Endothelial cell of umbilical vein (primary cell): ENCODE measurements at regions not wholly inside any gene's neighbourhood (a gene's known extent, or its start where the extent isn't known, plus 50 kb on each side); places are given as distances from the start of the nearest gene placed in this dataset.

Experiments used
- BruUV-seq: library from RNA; stranded (reverse); fragments of 400-500 nt; replicated peaks from 2 replicates; lab custom pipeline; 2021; lab: Mats Ljungman, UMichigan
- CTCF ChIA-PET: fragments of 300-600, 350-600 bp; sonication (Branson Sonifier 250); formaldehyde crosslinking; loops from one replicate; lab custom pipeline; 2021; ENCODE audit warnings: antibody characterized with exemption, inconsistent platforms; lab: Charles Lee
- POLR2A ChIA-PET: fragments of 300-600, 350-600 bp; sonication (Branson Sonifier 250); formaldehyde crosslinking; loops from one replicate; lab custom pipeline; 2021; ENCODE audit warnings: antibody characterized with exemption, inconsistent platforms; lab: Charles Lee
- DNase-seq: peaks from one replicate; pipeline ENCODE4 v3.0.0-alpha.2; 2011; ENCODE audit warnings: low read depth, low spot score
- FAIRE-seq: peaks from 2 replicates; lab custom pipeline; 2011; peaks lifted over from hg19 to GRCh38; lab: Jason Lieb, UNC
- H2AFZ ChIP-seq: 2 replicates; pipeline ENCODE4 v1.6.0; 2012; ENCODE audit warnings: low read depth, low read length, control low read depth, inconsistent platforms
- H3K27ac ChIP-seq: 2 replicates; pipeline ENCODE4 v1.5.1; 2011; ENCODE audit warnings: low read depth, mild to moderate bottlenecking, control low read depth, low read length, moderate library complexity; ENCODE audit not compliant: insufficient read depth
- H3K27me3 ChIP-seq, 2 experiments: 2 replicates each; pipeline versions ENCODE4 v1.6.0 to v1.6.1; 2011; ENCODE audit warnings: low read length in 2 of 2, mixed read lengths in 1 of 2; ENCODE audit not compliant: control insufficient read depth in 2 of 2, insufficient read depth in 2 of 2
- H3K36me3 ChIP-seq, 2 experiments: 2 replicates in 1 of 2; 3 replicates in 1 of 2; pipeline ENCODE4 v1.5.1; 2011; ENCODE audit warnings: low read length in 2 of 2, mild to moderate bottlenecking in 1 of 2, moderate library complexity in 1 of 2; ENCODE audit not compliant: control insufficient read depth in 2 of 2, insufficient read depth in 2 of 2; ENCODE audit errors: extremely low read depth in 1 of 2
- H3K4me1 ChIP-seq: 3 replicates; pipeline ENCODE4 v1.5.1; 2011; ENCODE audit warnings: mild to moderate bottlenecking, low read length; ENCODE audit not compliant: control insufficient read depth, insufficient read depth; ENCODE audit errors: extremely low read depth
- H3K4me2 ChIP-seq: 2 replicates; pipeline ENCODE4 v1.6.1; 2011; ENCODE audit warnings: low read length, control low read depth, mixed read lengths; ENCODE audit not compliant: insufficient read depth
- H3K4me3 ChIP-seq, 3 experiments: fragments of 200-600 bp in 1 of 3; sonication (generic), shearing (Covaris generic) in 1 of 3; replicated peaks in 1 of 3; 2 replicates each; pipeline ENCODE4 v1.5.1; 2011 to 2016; ENCODE audit warnings: control low read depth in 3 of 3, low read length in 3 of 3, mild to moderate bottlenecking in 2 of 3, inconsistent platforms in 1 of 3, low read depth in 1 of 3, moderate library complexity in 1 of 3; ENCODE audit not compliant: insufficient read depth in 1 of 3
- H3K79me2 ChIP-seq: 2 replicates; pipeline ENCODE4 v1.6.0; 2012; ENCODE audit warnings: low read length, inconsistent platforms; ENCODE audit not compliant: control insufficient read depth, insufficient read depth
- H3K9ac ChIP-seq: replicated peaks from 2 replicates; pipeline ENCODE3; 2011; ENCODE audit warnings: low read length, control low read depth; ENCODE audit not compliant: insufficient read depth; ENCODE audit errors: extremely low read depth
- H3K9me1 ChIP-seq: replicated peaks from 3 replicates; pipeline ENCODE4 v1.6.0; 2011; ENCODE audit warnings: mild to moderate bottlenecking, low read length; ENCODE audit not compliant: control insufficient read depth, insufficient read depth; ENCODE audit errors: extremely low read depth
- H3K9me3 ChIP-seq: replicated peaks from 2 replicates; pipeline ENCODE4 v1.5.1; 2012; ENCODE audit warnings: low read length, inconsistent platforms; ENCODE audit not compliant: control insufficient read depth, insufficient read depth
- H4K20me1 ChIP-seq: replicated peaks from 2 replicates; pipeline ENCODE3; 2011; ENCODE audit warnings: mild to moderate bottlenecking, low read length; ENCODE audit not compliant: control insufficient read depth, insufficient read depth; ENCODE audit errors: extremely low read depth
- EZH2 ChIP-seq: IDR thresholded peaks from 2 replicates; pipeline ENCODE4 v1.6.1; 2012; ENCODE audit warnings: borderline replicate concordance, low read depth, mild to moderate bottlenecking, moderate library complexity, low read length, inconsistent platforms; ENCODE audit not compliant: severe bottlenecking
- FOS ChIP-seq: IDR thresholded peaks from 2 replicates; pipeline ENCODE4 v1.6.1; 2011; ENCODE audit warnings: mild to moderate bottlenecking, low read length, moderate library complexity, borderline replicate concordance; ENCODE audit not compliant: insufficient read depth
- GATA2 ChIP-seq: IDR thresholded peaks from 2 replicates; pipeline ENCODE4 v1.7.0; 2011; ENCODE audit warnings: low read depth, mild to moderate bottlenecking, moderate library complexity, mixed read lengths, low read length; ENCODE audit not compliant: insufficient read length, insufficient read depth
- JUN ChIP-seq: IDR thresholded peaks from 2 replicates; pipeline ENCODE4 v1.6.1; 2011; ENCODE audit warnings: borderline replicate concordance, low read depth; ENCODE audit not compliant: insufficient read length, insufficient read depth
- MAX ChIP-seq: IDR thresholded peaks from 2 replicates; pipeline ENCODE4 v1.6.1; 2011; ENCODE audit not compliant: insufficient read depth, insufficient read length
- MYC ChIP-seq: IDR thresholded peaks from one replicate; pipeline ENCODE4 v1.6.1; 2011; ENCODE audit warnings: mild to moderate bottlenecking, low read depth, low read length
- POLR2A ChIP-seq: IDR thresholded peaks from 2 replicates; pipeline ENCODE4 v1.6.1; 2012; ENCODE audit warnings: low read depth, mild to moderate bottlenecking, control low read depth, low read length
- POLR2AphosphoS5 ChIP-seq: IDR thresholded peaks from 2 replicates; pipeline ENCODE4 v1.6.1; 2012; ENCODE audit warnings: low read depth, mild to moderate bottlenecking, control low read depth, low read length, moderate library complexity; ENCODE audit not compliant: insufficient read depth
- dilution Hi-C: fragments of 300-500 bp; cut with MboI; formaldehyde crosslinking; loops from one replicate; pipeline ENCODE4 v1.15.0; 2019; ENCODE audit warnings: low sequenced_read_pairs; ENCODE audit not compliant: extremely low pct_ligation_motif_present
- intact Hi-C: fragments of 100-400 bp; cut with micrococcal nuclease; formaldehyde crosslinking; loops from one replicate; pipeline ENCODE4 v1.10.0; 2022
- TF ChIP-seq, protein P1 (sequence below), 2 donors: IDR thresholded peaks; 1 replicate in 1 of 2; 2 replicates in 1 of 2; pipeline ENCODE4 v1.5.1; 2011; ENCODE audit warnings: low read length in 2 of 2, mild to moderate bottlenecking in 2 of 2, moderate library complexity in 2 of 2, control low read depth in 1 of 2, inconsistent platforms in 1 of 2, low read depth in 1 of 2; ENCODE audit not compliant: insufficient read depth in 1 of 2; ENCODE audit errors: extremely low read depth in 1 of 2

DNA sequence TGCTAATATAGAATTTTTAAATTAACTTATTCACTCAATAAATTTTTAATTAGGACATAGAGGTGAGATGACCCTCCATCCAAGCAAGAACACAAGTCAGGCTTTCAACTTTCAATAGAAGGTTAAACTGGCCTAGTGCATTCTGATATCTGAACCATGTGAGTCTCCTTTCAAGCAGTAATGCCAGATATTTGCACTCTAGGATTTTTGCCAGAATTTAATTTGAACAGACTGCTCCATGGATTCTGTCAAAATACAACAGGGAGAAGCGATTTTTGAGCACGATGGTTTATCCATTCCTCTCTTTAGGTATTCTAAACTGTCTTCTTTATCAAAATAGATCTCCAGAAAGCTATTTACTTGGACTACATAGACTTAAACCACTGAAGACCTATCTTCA is 72.0 kb upstream of the DCLK2 start:
- DNase-seq (no peak), FAIRE-seq (no peak)
- CTCF ChIA-PET, result interaction anchor here (1.3 to 11.2 kb wide), 6 partner anchors 8 to 861 kb away, joined by 4 to 299 read pairs (median 12); no protein-coding TSS in a partner anchor
- no peaks in the 10 kb centered on the region for H3K36me3 ChIP-seq
- H2AFZ ChIP-seq, result no peak overlapping the region
- no peaks in the 10 kb centered on the region for H3K9me3 ChIP-seq
- dilution Hi-C loops (no loop called here), intact Hi-C loops (no loop called here)
- H3K4me2 ChIP-seq, result no peak overlapping the region
- POLR2A ChIA-PET, result no interaction called here
- H3K27me3 ChIP-seq, result no peaks in the 10 kb centered on the region
- no TSS peak for BruUV-seq
- no peaks in the 10 kb centered on the region for H4K20me1 ChIP-seq
- TF ChIP-seq GATA2 (no peak), POLR2AphosphoS5 (no peak), POLR2A (no peak), JUN (no peak), MAX (no peak), MYC (no peak), FOS (no peak), EZH2 (no peak)
- TF ChIP-seq, protein P1, sequence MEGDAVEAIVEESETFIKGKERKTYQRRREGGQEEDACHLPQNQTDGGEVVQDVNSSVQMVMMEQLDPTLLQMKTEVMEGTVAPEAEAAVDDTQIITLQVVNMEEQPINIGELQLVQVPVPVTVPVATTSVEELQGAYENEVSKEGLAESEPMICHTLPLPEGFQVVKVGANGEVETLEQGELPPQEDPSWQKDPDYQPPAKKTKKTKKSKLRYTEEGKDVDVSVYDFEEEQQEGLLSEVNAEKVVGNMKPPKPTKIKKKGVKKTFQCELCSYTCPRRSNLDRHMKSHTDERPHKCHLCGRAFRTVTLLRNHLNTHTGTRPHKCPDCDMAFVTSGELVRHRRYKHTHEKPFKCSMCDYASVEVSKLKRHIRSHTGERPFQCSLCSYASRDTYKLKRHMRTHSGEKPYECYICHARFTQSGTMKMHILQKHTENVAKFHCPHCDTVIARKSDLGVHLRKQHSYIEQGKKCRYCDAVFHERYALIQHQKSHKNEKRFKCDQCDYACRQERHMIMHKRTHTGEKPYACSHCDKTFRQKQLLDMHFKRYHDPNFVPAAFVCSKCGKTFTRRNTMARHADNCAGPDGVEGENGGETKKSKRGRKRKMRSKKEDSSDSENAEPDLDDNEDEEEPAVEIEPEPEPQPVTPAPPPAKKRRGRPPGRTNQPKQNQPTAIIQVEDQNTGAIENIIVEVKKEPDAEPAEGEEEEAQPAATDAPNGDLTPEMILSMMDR (IDR thresholded peaks at IDR 0.05; ENCODE audit: extremely low read depth in 1 of 2, insufficient read depth in 1 of 2, low read depth in 1 of 2, low read length in 2 of 2), result no peak
- H3K4me3 ChIP-seq, result no peak overlapping the region
- H3K9me1 ChIP-seq, result peaks cover under 1% of the 10 kb centered on the region
- H3K79me2 ChIP-seq, result no peaks in the 10 kb centered on the region
- H3K9ac ChIP-seq, result no peak overlapping the region
- no peak overlapping the region for H3K27ac ChIP-seq
- no peaks in the 10 kb centered on the region for H3K4me1 ChIP-seq
